ENCODE measurements at regions not wholly inside any gene's neighbourhood (a gene's known extent, or its start where the extent isn't known, plus 50 kb on each side); places are given as distances from the start of the nearest gene placed in this dataset.
"Not testable (repeated sequence)": the region's sequence is repeated elsewhere in the genome, so short reads cannot be mapped to it uniquely, and the experiment has no call there.

GRCh38 chr2:87458938-87459337 lies 288.9 kb upstream of the PLGLB2 start:
- DNase-seq (ENCODE audit: low read depth): not testable (repeated sequence)

GRCh38 chr2:87460104-87460503 lies 287.8 kb upstream of the PLGLB2 start:
- not testable (repeated sequence) for DNase-seq (ENCODE audit: low read depth)

- DNase-seq (ENCODE audit: low read depth): not testable (repeated sequence)
These were observed 287.2 kb upstream of the PLGLB2 start for GRCh38 chr2:87460662-87461061.

DNA sequence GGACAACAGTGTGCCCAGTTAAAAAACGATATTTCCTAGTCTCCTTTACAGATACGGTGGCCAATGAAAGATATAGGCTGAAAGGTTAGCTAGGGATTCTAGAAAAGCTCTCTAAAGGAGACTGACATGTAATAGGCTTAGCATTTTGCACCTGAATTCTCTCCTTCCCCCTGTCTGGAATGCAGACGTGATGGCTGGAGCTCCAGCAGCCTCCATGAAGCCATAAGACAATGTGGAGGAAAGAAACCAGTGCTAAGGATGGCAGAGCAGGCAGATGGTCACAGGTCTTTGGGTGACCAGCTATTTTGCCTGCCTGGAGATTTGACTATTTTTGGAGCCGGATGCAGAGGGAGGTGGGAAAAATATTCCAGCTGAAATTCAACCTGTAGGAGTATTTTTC lies 286.2 kb upstream of the PLGLB2 start:
- DNase-seq (ENCODE audit: low read depth): not testable (repeated sequence)

DNA sequence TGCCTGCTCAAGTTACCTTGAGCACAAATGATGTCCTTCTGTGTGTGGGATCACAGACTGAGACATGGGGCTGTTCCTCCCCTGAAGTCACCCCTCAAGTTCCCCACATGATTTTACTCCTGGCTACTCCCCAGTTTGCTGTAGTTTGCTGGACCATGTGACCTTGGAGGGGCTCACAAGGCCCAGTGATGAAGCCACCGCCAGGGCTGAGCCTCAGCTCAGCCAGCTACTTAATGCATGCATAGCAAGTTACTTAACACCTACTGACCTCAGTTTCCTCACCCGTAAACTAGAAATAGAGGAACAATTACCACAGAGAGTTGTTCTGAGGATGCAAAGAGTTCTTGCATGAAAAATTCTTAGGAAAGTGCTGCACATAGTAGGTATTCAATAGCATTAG lies 283.7 kb upstream of the PLGLB2 start:
- DNase-seq (ENCODE audit: low read depth): not testable (repeated sequence)

GRCh38 chr2:87465730-87466129 lies 282.2 kb upstream of the PLGLB2 start:
- not testable (repeated sequence) for DNase-seq (ENCODE audit: low read depth)

GRCh38 chr2:87466591-87467120 lies 281.2 kb upstream of the PLGLB2 start:
- not testable (repeated sequence) for DNase-seq (ENCODE audit: low read depth)

DNA sequence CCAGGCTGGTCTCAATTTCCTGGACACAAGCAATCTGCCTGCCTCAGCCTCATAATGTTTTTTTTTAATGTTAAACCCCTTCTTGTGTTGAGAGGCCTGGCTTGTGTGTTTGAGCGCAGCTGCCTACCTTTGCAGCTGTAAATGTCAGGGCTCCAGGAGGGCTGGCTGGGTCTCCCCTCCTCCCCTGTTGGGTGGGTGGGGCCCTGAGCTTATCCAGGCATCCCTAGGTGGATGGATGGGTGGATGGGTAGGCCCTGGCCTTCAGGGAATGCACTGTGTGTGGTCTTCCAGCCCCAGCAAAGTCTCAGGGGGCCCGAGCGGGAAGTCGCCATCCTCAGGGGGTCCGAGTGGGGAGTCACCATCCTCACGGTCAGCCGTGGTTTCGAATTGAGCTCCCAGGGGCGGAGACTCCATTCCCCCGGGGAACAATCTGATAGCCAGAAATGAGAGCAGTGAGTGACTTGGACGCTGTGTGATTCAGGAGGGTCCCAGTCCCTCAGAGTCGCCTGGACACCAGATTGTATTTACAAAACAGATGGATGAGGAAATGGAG lies 279.4 kb upstream of the PLGLB2 start:
- DNase-seq (ENCODE audit: low read depth): not testable (repeated sequence)

GRCh38 chr2:87469180-87470151 lies 278.4 kb upstream of the PLGLB2 start:
- DNase-seq (ENCODE audit: low read depth): not testable (repeated sequence)

DNA sequence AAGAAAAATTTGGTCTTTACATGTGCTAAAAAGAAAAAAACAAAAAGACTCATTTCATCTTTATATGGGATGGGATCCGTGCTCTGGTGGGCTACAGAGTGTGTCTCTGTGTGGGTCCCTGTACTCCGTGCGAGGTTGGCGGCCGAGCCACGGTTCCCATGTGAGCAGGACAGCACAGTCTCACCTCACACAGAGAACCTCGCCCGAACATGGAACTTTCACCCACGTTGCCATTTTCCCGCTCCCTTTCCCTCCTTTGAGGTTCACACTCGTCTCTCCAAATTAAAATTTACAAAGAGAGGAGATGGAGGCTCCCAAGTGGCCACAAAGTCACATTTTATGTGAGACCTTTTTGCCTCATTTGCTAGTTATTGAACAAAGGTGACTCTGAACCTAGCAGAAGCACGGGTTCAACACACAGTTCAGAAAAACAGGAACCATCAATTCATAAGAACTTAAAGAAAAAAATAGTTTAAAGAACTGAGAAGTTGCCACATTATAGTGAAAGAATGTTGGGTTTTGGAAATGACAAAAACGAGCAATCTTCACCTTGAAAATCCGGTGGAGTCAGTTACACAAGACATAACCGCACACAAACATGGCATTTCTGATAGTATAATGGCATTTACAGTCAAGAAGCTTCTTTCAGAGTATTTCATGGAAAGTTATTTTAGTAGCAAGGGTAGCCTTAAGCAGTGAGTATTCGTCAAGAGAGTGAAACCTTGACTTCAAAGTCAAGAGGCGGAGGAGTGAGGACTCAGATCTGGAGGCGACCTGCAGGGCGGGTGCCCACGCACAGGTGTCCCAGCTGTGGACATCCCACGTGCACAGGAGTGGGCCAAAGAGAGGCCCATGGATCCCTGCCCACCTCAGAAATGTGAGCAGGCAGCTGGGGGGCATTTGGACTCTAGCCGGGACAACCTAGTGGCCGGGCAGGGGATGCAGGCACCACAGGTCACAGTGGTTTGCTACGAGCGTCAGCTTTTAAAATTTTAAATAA lies 277.2 kb upstream of the PLGLB2 start:
- not testable (repeated sequence) for DNase-seq (ENCODE audit: low read depth)

DNA sequence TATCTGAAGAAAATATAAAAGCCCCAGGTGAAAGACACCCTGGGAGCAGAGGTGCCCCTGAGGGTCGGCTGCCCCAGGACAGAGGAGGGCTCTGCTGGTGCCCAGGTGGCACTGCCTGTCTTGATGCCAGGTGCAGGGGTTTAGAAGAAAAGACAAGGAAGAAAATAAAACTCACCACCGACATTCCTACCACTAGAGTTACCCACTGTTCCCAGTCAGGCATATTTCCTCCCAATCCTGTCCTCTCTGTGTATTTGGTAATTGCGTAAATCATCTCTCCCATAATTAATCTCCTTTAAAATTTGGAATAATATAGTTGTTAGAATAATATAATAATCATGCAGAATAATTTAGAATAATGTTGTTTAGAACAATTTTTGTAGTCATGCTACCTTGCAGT lies 276.4 kb upstream of the PLGLB2 start:
- not testable (repeated sequence) for DNase-seq (ENCODE audit: low read depth)

- not testable (repeated sequence) for DNase-seq (ENCODE audit: low read depth)
These were observed 271.5 kb upstream of the PLGLB2 start for GRCh38 chr2:87476223-87476872.

GRCh38 chr2:87476936-87477335 lies 271.0 kb upstream of the PLGLB2 start:
- not testable (repeated sequence) for DNase-seq (ENCODE audit: low read depth)

DNA sequence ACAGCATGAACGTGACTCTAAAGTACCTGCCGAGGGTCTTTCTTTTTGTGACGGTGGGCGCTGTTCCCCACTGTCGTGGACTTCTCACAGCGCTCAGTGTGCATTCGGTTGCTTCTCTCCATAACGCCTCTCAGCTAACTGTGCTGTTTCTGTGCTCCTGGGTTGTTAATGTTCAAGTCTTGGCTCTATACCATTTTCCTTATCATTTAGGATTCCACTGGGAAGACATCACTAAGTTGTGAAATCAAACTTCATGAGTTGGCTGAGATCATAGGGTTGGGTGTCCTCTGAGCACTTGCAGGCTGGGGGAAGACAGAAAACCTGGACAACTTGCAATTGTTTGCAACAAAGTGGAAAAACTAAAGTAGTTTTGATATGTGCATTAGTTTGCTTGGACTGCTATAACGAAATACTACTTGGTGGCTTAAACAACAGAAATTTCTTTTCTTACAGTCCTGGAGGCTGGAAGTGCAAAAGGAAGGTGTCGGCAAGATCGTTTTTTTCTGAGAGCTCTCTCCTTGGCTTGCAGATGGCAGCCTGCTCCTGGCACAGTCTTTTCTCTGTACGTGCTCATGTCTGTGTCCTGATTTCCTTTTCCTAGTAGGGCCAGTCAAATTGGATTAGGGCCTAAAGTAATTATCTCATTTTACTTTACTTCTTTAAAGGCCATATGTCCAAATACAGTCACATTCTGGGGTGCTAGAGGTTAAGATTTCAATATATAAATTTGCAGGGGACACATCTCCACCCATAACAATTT lies 270.0 kb upstream of the PLGLB2 start:
- peak; percentile 78 for DNase-seq (ENCODE audit: low read depth)

DNA sequence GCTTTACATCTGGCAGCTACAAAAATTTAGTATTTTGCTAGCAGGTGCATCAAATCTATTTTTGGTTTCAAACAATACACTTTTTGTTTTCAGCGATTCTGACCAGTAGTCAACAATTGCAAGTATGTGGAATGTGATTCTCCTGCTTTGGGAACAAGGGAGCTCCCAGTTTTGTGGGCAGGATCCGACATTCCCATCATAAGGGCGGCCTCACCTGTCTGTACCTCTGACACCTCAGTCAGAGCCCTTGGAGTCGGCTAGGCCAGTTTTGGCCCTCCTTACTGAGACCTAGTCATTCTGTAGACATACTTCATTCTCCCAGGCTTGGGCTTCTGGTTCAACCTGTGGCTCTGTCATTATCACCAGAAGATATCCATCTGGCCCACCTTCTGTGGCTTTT lies 269.0 kb upstream of the PLGLB2 start:
- not testable (repeated sequence) for DNase-seq (ENCODE audit: low read depth)

DNA sequence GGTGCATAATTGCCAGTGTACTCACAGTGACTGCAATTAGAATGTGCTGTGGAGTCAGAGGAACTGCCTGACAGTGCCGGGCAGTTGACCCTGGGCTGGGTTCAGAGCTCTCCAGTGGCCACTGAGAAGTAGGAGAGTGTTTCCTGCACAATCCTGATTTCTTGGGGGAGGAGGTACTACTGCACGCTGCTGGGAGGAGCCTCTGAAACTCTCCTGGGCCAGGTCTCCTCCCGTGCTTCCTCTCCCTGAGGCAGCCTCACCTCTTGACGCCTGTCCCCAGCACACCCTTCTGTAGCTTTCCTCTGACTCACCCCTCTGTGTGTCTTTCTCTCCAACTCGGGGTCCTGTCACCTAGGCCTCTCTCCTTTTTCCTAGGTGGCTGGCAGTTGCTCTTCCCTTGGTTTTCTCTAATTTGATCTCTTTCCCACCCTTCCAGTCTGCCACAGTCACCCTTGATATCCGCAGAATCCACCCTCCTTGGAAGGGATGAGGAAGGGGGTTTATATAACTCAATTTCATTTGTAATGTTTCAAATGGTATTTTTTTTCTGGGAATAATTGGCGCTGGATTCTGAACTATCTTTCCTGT lies 264.7 kb upstream of the PLGLB2 start:
- DNase-seq (ENCODE audit: low read depth): peak; percentile 5

DNA sequence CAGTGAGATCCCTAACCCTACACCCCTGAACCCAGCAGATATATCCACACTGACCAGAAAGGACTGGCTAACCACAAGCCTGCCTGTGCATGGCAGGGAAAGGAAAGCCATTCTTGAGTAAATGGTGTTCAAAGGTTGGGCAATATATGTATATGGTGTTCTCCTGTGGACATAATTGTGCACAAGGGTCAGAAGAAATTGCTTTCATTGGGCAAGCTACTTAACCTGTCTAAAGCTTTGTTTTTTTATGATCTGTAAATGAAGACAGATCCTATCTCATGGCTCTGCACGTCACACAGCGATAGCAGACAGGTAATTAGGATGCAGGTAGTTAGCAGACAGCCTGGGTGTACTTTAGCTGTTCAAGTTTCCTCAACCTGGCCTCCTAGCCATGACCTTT lies 263.5 kb upstream of the PLGLB2 start:
- not testable (repeated sequence) for DNase-seq (ENCODE audit: low read depth)

DNA sequence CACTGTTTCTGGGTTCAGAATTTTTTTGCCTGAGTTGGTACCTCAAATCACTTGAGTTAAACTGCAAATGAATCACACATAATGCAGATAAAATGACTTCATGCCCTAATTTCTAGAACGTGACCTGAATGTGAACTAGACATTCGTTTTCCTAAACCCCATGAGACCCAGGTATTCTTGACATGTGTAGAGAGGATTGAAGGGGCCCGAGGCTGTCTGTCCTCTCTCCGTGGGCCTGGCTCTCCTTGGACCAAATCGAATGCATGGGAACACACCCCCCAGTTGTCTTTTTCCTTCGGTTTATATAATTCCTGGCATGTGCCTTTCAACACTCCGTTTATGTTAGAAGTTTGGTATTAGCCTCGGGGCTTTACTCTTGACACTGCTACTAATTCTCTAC lies 262.4 kb upstream of the PLGLB2 start:
- DNase-seq (ENCODE audit: low read depth): not testable (repeated sequence)

GRCh38 chr2:87485884-87486283 lies 262.0 kb upstream of the PLGLB2 start:
- not testable (repeated sequence) for DNase-seq (ENCODE audit: low read depth)

DNA sequence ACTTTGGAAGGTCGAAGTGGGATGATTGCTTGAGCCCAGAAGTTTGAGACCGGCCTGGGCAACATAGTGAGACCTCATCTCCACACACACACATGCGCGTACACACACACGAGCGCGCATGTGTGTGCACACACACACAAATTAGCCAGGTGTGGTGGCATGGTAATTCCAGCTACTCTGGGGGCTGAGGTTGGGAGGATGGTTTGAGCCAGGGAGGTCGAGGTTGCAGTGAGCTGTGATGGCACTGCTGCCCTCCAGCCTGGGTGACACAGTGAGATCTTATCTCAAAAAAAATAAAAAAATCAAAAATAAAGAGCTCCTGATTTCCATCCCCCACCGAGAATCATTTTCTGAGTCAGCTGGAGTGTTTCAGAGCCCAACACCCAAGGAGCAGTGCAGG lies 261.5 kb upstream of the PLGLB2 start:
- peak; percentile 6 for DNase-seq (ENCODE audit: low read depth)

All from amniotic epithelial cell (primary cell).